A673 (cell line): ENCODE measurements at regions not wholly inside any gene's neighbourhood (a gene's known extent, or its start where the extent isn't known, plus 50 kb on each side); places are given as distances from the start of the nearest gene placed in this dataset.

ENCODE experiments used
- CTCF ChIP-seq: fragments of 300-800, 200-600 bp; sonication (generic); conservative IDR thresholded peaks from 2 replicates; pipeline ENCODE4 v1.5.1; 2017; ENCODE audit warnings: low read depth, mild to moderate bottlenecking, antibody characterized with exemption, low read length, moderate library complexity, mixed read lengths
- EZH2 ChIP-seq: fragments of 200-600 bp; sonication (generic); IDR thresholded peaks from 2 replicates; pipeline ENCODE4 v1.6.1; 2017; ENCODE audit warnings: borderline replicate concordance, low read depth, mild to moderate bottlenecking, mixed read lengths, antibody characterized with exemption, low read length; ENCODE audit not compliant: poor library complexity, severe bottlenecking

DNA sequence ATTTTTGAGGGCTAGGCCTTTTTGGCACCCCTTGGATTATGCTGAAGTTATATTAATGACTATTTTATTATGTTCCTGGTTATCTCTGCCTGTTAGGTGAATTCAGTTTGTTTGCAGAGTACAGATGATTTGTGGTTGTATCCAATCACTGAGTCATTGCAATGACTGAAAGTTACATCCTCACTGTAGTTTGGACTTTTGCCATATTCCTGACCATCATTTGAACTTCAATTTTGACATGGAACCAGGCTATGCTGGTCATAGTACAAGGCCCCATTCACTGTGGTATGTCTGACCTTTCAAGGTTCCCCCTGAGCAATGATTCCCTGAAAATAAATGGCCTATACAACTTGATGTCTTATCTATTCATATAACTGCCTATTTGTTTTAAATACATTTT is 621.0 kb downstream of the CCER1 start:
- no peak for TF ChIP-seq CTCF
- TF ChIP-seq EZH2: no peak
